NCI-H128 (cell line): ENCODE measurements at regions not wholly inside any gene's neighbourhood (a gene's known extent, or its start where the extent isn't known, plus 50 kb on each side); places are given as distances from the start of the nearest gene placed in this dataset.

ENCODE experiments used
- DNase-seq: peaks from one replicate; lab custom pipeline; 2025; ENCODE audit not compliant: unreplicated experiment; lab: John Stamatoyannopoulos, UW

DNA sequence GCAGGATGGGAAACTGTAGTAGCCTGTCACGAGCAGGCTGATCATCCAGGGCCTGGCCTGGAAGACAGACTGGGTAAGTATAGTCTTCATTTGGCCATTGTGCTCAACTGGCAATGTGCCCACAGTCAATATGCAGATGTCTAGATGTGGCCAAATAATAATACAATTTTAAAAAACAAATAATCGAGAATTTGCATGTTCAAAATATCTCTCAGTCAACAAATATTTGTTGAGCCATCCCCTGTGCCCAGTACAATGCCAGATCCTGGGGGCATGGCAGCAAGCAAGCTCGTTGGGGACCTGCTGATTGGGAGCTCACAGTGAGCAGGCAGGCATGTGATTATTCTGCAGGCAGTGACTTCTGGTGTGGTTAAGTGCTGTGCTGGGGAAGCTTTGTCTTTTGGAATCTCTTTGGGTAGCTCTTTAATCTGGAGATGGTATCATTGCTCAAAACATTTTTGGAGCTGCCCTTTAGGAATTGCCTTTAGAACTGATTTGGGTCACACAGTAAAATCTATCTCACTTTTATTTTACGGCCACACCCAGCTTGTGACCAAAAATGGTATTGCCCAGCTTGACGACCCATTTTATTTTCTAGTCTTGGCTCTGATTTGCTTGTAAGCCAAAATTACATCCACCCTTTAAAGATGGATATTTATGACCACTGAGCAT, 92.2 kb downstream of the PLCE1 start:
- no peak for DNase-seq

DNA sequence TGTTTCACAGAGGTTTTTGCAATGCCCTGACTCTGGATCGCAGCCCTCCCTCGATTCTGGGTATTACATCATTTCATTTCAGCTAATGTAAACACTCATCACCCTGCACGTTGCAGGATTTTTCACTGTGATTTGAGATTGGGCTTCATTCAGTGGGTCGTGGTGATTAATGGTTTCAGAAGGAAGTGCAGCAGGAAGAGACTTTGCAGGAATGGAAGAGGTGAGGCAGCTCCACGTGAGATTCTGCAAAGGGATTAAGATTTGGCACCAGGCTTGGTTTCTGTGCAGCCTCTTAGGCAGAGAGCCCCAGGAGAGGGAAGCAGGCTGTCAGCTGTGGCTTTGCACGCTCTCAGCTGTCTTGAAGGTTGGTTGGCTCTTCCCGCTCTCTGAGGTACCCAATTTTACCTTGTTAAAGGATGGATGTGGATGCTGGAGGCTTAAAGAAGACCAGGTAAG, 95.2 kb downstream of the PLCE1 start:
- DNase-seq = no peak

DNA sequence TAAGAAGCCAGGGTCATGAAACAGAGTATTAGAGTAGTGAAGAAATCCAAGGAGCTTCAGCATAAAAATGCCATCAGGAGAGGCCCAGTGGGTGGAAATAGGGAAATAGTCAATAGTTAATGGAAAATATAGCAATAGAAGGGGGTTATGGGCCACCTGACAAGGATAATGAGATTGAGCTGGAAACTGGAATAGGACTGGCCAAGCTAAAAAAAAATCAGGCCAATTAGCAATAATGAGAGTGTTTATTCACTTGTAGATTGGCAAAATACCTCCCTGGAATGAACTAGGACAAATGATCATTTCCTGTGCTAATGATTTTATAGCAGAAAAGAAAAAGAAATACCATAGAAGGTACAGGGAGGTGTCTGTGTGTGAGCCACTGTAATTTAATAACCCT, 97.9 kb downstream of the PLCE1 start:
- DNase-seq = no peak

DNA sequence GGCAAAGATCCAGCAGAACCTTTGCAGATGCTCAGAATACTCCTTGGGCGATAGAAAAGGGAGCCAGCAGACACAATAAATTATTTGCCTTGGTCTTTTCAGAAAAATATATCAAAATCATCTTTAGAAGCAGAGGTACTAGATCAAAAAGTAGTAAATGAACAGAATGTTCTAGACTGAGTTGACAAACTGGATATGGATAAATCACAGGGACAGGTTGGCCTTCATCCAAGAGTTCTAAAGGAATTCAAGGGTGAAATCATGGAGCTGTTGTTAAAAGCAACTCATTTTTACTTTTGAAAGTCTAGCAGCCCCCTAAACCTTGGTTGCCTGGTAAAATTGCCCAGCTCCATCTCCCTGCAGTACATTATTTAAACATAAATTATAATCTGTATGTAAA, 99.1 kb downstream of the PLCE1 start:
- DNase-seq = no peak

DNA sequence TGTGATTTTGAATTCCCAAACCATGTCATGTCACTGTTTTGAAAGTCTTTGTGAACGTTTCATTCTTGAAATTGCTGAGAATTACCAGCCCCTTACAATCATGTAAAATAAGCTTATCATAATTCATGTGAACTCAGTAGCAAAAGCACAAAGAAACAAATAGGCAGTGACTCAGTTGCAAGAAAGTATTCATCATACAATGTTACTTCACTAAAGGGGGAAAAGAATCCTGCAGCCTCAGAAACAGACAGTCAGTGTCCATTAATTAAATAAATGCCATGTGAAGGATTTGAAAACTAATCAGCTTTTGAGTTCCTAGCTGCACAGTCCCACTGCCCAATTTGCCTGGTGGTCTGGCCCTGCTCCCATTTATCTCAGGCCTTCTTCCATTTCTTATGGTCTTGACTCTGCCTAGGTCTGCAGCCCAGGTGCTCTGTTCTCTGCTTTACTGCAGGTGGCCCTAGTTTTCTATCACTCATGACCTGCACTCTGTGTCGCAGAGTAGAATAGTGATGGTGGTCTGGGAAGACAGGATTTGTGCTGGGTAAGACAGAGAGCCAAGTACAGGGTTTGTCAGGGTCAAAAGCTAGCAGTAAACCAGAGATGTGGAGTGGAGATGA, 99.7 kb downstream of the PLCE1 start:
- DNase-seq = no peak

DNA sequence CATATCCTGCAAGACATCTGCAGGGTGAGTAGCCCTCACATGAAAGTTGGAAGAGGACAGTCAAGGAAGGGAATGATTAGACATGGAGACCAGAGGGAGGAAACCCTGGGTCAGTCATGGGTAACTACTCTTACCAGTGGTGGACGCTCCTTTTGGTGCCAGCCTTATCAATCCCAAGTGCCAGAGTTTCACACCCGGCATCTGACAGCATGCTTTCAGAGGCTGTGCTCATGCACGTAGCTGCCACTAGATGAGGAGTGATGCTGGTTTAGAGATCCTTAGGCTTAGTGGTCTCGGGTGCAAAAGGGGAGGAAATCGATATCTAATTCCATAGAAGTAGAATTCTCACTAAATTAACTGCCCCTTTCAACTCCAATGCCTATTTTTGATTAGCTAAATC, 100.8 kb downstream of the PLCE1 start:
- DNase-seq = no peak

DNA sequence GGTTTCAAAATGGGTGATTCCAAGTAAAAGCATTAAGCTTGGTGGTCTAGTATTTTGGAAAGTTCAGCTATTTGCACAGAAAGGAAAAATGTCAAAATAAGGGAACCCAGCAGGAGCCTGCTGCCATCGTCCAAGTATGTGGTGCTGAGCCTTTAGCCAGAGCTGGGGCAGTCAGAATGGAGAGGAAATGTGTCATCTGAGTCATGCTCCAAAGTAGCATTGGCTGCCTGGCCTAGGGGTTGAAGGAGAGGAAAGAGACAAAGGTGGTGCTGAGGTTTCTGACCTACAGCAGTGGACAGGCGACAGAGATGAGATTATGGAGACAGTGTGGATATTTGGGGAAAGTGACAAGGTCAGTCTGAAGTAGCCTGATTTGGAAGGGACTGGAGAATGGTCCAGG, 103.9 kb downstream of the PLCE1 start:
- DNase-seq = no peak

DNA sequence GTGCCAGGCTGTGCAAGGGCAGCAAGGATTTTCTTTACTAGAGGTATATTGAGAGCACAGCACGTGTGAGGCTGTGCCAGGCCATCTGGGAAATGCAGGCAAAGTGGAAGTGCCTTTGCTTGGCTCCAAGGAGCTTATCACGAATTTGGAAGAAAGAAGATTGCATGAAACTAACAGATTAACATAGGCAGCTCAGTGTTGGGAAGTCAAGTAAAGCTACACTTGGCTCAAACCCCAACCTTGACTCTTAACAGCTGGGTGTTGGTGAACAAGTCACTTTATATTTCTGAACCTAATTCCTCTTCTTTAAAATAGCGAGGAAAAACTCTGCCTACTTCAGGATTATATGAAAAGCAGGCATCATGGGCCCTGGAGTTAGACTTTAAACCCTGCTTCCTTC, 105.2 kb downstream of the PLCE1 start:
- no peak for DNase-seq

DNA sequence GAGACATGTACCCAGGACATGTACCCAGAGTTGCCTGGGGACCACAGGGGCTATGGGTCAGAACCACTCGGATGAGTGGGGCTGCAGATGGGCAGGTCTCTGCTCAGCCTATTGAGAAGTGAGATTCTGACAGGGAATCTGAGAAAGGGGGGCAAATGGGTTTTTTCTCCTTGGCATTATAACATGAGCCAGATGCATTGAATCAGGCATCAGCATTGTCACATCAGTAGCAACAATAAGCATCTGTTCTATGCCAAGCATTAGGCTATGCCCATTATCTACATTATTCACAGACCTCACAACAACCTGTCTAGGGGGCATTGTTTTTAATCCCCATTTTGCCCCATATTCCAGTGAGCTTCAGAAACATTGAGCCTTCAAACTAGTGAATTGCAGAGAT, 108.2 kb downstream of the PLCE1 start:
- DNase-seq = no peak

DNA sequence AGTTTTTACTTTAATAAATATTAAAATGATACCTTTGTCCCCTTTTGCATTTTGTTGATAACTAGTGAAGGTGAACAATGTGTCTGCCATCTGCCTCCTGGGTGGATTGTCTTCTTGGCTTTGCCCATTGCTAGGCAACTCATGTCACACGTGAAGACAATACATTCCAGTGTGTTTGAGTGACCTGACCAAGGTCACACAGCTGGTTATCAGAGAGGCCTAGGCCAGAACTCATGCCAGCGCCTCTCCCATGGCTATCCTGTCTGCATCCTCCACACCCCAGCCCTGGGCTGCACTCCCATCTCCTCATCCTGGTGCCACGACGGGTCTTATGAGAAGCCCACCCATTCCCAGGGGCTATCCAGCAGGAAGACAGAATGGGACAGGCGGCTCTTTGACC, 108.7 kb downstream of the PLCE1 start:
- DNase-seq = no peak

DNA sequence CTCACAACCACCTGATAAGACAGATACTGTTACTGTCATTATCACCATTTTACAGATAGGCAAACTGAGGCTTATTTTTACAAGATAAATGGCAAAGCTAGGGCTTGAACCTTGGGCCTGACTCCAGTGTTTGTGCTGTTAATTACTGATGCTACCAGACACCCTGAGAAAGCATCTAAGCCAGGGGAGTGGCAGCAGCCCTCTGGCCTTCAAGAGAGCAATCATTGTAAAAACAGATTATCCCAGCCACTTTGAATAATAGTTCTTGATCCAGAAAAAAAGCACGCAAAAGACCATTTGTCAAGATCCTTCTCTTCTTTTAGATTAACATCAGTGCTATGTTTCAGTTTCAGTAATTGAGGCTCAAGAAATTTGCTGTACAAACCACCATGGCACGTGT, 109.5 kb downstream of the PLCE1 start:
- no peak for DNase-seq

DNA sequence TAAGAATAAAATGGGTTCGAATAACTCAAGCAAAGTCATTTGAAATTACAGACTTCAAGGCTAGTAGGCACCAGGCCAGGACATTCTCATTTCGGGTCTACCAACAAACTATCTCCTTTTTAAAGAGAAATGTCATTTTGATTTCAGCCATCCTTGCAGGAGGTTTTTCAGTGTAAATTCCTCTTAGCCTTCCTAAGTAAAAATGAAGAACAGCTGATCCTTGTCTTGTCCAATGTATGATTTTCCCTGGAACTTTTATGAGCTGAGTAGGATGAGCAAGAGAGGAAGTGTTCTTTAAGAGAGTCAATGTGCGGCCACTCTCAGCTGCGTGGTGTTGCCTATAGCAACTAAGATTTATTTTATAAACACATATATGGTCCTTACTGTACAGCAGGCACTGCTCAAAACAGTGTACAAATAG, 110.1 kb downstream of the PLCE1 start:
- no peak for DNase-seq

DNA sequence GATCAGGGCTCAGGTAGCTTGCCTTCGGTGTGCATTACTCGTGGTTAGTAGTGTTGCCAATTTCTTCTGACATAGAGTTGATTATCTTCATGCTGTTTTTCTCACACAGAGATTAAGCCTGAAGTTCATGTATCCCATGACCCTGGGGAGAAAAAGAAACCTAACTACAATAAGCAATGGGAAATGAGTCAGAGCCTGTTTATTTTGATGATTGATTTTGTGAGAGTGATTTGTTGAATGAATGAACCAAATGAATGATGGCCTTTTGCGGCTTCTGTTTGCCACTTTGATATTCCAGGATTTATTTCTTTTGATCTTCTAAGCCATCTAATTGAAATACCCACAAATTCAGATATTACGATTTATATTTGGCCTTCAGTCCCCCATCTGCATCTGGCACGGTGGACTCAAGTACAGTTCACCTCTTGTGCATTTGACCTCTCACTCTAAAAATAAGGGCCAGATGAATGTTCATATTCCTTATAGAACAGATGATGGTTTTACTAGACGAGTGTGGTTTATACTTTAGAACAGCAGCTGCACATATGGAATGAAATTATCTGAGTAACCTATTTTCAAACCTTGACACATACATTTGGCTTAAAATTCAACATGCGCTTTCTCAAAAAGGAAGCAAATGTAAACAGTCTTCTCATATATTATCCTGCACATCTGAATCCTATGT, 110.7 kb downstream of the PLCE1 start:
- DNase-seq = no peak

DNA sequence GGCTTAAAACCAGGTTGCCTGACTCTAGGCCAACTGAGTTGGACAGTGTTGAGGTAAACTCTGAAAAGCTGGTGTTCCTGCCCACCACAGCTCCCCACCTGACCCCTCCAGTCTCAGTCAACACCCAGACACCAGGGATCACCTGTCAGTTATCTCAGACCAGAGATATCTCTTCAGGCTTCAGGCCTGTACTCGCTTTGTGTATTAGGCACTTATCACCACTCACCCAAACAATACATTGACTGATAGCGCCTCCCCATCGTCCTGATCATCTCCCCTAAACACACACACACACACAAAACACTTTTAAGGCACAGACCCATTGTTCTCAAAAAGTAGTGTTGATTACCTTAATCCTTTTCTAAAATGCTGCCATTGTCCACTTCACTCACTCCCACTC, 111.5 kb downstream of the PLCE1 start:
- no peak for DNase-seq

DNA sequence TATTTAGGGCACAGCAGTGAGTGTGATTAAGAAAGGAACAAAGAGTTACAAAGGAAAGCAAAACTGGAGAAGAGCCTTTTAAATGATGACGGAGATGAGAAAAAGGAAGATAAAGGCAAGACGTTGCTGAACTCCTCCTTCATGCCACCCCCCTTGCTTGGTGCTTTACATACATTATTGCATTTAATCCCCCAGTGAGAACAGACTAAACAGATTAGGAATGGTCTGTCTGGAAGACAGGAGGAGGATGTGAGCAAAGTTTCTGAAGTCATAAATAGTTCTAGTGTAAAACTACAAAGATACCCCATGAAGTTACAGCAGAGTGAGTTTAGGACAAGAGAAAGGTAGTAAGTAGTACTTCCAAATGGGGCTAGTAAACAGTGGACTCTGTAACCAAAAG, 113.5 kb downstream of the PLCE1 start:
- no peak for DNase-seq

DNA sequence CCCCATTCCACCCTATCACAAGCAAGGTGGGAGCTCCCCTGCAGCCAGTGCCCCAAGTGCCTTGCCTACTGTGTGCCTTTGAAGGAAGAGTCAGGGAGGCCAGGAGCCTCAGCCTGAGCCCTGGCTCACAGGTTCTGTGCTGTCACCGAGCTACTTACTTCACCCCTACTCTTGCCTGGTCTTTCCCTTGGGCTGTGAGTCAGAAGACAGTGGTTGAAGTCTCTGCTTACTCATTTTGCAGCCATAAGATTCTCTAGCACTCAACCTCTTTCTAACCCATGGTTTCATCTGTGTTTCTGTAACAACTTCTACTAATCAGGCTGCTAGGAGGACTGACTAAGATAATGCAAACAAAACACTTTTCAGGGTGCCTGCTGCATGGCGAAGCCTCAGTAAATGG, 114.5 kb downstream of the PLCE1 start:
- DNase-seq = no peak

DNA sequence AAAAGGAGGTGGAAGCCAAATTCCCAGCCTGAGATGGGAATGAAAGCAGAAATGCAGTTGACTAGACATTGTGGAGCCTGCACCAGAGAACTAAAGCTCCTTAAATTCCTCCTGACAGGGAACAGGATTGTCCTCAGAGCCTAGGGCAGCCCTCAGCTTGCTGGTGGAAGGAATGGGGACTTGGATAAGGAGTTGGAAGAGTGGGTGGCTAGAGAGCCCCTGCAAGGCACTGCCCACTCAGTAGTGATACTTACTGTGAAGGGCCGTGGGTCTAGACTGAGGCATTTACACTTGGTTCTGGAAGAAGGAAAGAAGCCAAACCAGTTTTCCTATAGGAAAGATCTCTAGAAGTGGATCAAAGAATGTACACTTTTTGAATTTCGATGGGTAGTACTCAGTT, 117.6 kb downstream of the PLCE1 start:
- no peak for DNase-seq

DNA sequence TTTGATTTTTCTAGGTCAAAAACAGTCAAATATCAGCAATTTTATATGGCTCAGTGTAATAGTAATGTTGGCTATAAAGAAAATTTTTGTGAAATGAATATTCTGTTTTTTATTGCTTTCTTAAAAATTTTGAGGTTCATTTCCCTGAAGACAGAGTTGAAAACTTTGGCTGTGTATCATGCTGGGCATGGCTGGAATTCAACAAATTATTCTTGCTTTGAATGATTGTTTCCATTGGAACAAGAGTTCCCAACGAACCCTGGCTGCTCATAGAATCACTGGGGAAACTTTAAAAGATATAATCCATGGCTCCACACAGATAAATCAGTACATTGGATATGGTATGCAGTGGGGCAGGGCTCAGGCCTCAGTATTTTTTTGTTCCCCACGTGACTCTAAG, 118.6 kb downstream of the PLCE1 start:
- no peak for DNase-seq

DNA sequence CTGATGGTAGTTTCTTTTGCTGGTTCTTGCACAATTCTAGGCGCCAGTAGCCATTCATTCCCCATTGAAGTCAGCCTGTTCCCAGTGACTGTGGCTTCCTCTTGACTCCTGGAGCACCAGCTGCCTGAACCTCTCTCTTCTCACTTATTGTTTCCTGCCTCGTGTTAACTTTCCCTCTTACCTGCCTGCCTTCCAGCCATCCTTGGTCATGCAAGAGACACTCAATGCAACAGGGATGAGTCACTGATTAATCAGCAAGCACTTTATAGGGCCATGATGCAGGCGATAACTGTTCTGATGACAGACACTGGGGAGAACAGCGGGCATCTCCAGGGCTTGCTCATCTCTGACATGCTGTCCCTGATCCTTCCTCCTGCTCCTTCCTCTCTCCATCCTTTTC, 122.0 kb downstream of the PLCE1 start:
- no peak for DNase-seq

DNA sequence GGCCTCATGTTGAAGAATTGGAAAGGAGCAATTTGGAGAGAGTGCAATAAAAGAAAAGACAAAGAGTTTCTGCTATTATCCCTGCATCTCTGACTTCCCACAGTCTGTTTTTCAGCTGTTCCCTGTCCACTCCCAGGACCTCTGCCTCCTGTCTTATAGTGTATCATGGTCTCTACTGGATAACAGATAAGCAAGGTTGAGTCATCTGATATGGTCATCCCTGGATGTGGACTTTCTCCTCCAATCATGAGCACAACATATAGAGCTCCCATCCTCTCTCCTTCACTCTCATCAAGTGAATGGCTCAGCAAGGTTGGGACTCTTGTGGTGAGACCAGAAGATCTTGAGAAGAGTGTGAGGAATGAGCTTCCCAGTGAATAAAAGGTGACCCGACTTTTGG, 123.1 kb downstream of the PLCE1 start:
- no peak for DNase-seq

DNA sequence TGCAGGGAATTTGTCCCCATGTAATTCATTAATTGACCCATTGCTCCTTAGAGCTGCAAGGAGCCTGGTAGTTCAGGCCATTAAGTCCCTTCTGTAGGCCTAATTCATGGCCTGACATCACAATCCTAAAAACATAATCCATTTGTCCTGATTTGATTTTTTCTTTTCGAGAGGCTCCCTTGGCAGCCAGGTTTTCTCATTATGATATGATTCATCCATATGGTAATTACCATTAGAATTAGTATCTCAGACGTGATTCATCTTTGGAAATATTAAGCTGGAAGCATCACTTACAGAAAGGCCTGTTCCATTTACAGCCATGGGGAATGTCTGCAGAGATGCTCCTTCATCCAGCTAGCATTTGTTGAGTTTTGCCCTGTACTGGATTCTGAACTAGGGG, 128.5 kb downstream of the PLCE1 start:
- DNase-seq = no peak

DNA sequence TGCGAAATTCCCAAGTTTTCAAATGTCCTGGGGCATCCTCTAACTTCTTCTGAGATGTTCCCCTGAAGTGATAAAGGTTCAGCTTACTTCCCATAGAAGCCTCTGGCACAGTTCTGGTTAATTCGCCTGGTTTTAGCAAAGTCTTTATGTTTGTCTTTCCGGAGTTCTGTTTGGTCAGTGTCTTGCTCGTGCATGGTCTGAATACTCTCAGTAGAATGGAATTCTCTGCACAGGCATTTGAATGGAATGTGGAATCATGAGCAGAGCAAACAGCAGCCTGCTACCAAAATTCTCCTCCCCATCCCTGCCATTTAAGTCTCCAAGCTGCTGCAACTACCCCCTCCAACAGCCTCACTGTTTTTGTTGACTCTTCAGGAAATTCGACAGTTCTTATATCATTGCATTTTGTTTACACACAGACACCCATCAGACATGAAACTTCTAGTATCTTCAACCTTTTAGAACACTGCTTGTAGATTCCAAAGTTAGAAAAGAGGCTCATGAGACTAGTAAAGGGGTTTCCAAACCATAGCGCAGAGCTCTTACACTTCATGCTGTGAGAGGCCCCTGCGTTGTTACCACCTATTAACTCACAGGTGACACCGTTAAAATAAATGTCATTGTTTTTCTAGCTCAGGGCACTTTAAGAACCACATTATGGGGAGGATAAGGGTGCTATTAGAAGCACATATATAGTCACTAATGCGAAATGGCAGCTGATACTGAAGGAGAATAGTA, 129.7 kb downstream of the PLCE1 start:
- DNase-seq = no peak
